A673 (cell line): ENCODE measurements at regions not wholly inside any gene's neighbourhood (a gene's known extent, or its start where the extent isn't known, plus 50 kb on each side); places are given as distances from the start of the nearest gene placed in this dataset.

Source experiments
- BruUV-seq: library from RNA; stranded (reverse); fragments of 400-500 nt; replicated peaks from 2 replicates; lab custom pipeline; 2021; lab: Mats Ljungman, UMichigan
- CTCF ChIA-PET: fragments of 300-600 bp; sonication (Branson Sonifier 250); formaldehyde crosslinking; loops from one replicate; lab custom pipeline; 2022; ENCODE audit warnings: antibody characterized with exemption; lab: Charles Lee
- POLR2A ChIA-PET: fragments of 300-600 bp; sonication (Branson Sonifier 250); formaldehyde crosslinking; loops from one replicate; lab custom pipeline; 2022; ENCODE audit warnings: antibody characterized with exemption; ENCODE audit not compliant: low non-redundant PET; lab: Charles Lee
- DNase-seq: peaks from one replicate; pipeline ENCODE4 v3.0.0-alpha.2; 2015; ENCODE audit warnings: low spot score
- H3K27ac ChIP-seq: fragments of 200-600 bp; sonication (generic); 2 replicates; pipeline ENCODE4 v1.5.1; 2016; ENCODE audit warnings: mixed run types, low read depth, mild to moderate bottlenecking, mixed read lengths, antibody characterized with exemption, low read length; ENCODE audit not compliant: poor library complexity, severe bottlenecking
- H3K27me3 ChIP-seq: fragments of 200-600 bp; sonication (generic); replicated peaks from 2 replicates; pipeline ENCODE4 v1.6.1; 2017; ENCODE audit warnings: mixed run types, low read depth, mild to moderate bottlenecking, mixed read lengths, antibody characterized with exemption, low read length; ENCODE audit not compliant: insufficient read depth, poor library complexity
- H3K36me3 ChIP-seq: fragments of 200-600 bp; sonication (generic); 2 replicates; pipeline ENCODE4 v1.6.1; 2016; ENCODE audit warnings: mixed run types, mild to moderate bottlenecking, mixed read lengths, antibody characterized with exemption, low read length; ENCODE audit not compliant: insufficient read depth, poor library complexity, severe bottlenecking
- H3K4me1 ChIP-seq: fragments of 200-600 bp; sonication (generic); 2 replicates; pipeline ENCODE4 v1.6.1; 2017; ENCODE audit warnings: mixed run types, mild to moderate bottlenecking, mixed read lengths, antibody characterized with exemption, low read length; ENCODE audit not compliant: insufficient read depth, poor library complexity, severe bottlenecking
- H3K4me3 ChIP-seq: fragments of 200-600 bp; sonication (generic); 2 replicates; pipeline ENCODE4 v1.5.1; 2016; ENCODE audit warnings: low read depth, mixed run types, mild to moderate bottlenecking, mixed read lengths, low read length; ENCODE audit not compliant: poor library complexity, severe bottlenecking
- H3K9me3 ChIP-seq: fragments of 200-600 bp; sonication (generic); 2 replicates; pipeline ENCODE4 v1.6.1; 2016; ENCODE audit warnings: mixed run types, low read depth, mild to moderate bottlenecking, mixed read lengths, antibody characterized with exemption, low read length; ENCODE audit not compliant: poor library complexity, severe bottlenecking
- EZH2 ChIP-seq: fragments of 200-600 bp; sonication (generic); IDR thresholded peaks from 2 replicates; pipeline ENCODE4 v1.6.1; 2017; ENCODE audit warnings: borderline replicate concordance, low read depth, mild to moderate bottlenecking, mixed read lengths, antibody characterized with exemption, low read length; ENCODE audit not compliant: poor library complexity, severe bottlenecking
- intact Hi-C: fragments of 100-400 bp; cut with micrococcal nuclease; formaldehyde crosslinking; loops from one replicate; pipeline ENCODE4 v1.10.0; 2022; ENCODE audit not compliant: unreplicated experiment
- TF ChIP-seq, protein P1 (sequence below): fragments of 300-800, 200-600 bp; sonication (generic); conservative IDR thresholded peaks from 2 replicates; pipeline ENCODE4 v1.5.1; 2017; ENCODE audit warnings: low read depth, mild to moderate bottlenecking, antibody characterized with exemption, low read length, moderate library complexity, mixed read lengths

DNA sequence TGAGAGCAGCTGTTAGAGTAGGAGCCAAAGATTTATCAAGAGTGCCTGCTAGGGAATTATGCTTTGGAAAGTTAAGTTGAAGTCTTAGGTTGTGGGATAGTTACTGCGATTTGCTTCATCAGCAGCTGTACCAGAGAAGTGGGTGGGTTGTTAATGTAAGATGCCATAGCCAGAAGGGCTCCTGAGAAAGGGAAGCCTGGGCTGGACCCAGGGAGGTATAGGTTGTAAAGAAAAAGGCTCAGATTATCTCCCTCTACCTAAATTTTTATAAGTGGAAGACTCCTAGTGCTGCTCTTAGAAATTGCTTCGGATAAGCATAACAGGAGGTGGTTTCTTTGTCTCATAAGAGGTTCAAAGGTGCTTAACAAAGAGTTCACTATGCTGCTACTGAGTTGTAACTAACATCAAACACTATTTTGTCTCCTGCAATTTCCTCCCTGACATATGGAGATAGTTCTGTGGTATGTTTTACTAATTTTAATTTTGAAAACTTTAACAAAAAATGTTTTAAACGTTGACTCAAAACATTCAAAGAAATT, 356.9 kb downstream of the DTHD1 start:
- no TSS peak for BruUV-seq
- CTCF ChIA-PET: no interaction called here
- TF ChIP-seq, protein P1, sequence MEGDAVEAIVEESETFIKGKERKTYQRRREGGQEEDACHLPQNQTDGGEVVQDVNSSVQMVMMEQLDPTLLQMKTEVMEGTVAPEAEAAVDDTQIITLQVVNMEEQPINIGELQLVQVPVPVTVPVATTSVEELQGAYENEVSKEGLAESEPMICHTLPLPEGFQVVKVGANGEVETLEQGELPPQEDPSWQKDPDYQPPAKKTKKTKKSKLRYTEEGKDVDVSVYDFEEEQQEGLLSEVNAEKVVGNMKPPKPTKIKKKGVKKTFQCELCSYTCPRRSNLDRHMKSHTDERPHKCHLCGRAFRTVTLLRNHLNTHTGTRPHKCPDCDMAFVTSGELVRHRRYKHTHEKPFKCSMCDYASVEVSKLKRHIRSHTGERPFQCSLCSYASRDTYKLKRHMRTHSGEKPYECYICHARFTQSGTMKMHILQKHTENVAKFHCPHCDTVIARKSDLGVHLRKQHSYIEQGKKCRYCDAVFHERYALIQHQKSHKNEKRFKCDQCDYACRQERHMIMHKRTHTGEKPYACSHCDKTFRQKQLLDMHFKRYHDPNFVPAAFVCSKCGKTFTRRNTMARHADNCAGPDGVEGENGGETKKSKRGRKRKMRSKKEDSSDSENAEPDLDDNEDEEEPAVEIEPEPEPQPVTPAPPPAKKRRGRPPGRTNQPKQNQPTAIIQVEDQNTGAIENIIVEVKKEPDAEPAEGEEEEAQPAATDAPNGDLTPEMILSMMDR: no peak
- TF ChIP-seq EZH2: no peak
- intact Hi-C loops: no loop called here
- POLR2A ChIA-PET: no interaction called here
- Histone ChIP-seq H3K36me3 (no peaks in the 10 kb centered on the region), H3K9me3 (peaks cover 9% of the 10 kb centered on the region), H3K4me3 (no peak overlapping the region), H3K27ac (no peak overlapping the region), H3K4me1 (no peaks in the 10 kb centered on the region), H3K27me3 (no peaks in the 10 kb centered on the region)
- no peak for DNase-seq

DNA sequence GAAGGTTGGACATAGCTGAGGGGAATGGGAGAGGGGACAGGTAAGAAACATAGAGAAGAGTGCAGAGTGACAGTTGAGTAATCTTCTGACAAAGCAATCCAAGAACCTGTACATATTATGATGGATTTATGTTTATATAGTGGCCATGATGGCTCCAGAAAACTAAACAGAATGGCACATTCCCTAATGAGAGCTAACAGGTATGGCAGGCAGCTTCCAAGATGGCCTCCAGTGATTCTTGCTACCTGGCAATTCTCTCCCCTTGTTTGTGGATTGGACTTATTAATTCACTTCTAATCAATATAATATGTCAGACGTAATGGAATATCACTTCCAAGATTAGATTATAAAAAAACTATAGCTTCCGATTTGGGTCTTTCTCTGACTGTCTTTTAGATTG, 359.5 kb downstream of the DTHD1 start:
- H3K27me3 ChIP-seq: no peaks in the 10 kb centered on the region
- ChIA-PET CTCF (no interaction called here), POLR2A (no interaction called here)

DNA sequence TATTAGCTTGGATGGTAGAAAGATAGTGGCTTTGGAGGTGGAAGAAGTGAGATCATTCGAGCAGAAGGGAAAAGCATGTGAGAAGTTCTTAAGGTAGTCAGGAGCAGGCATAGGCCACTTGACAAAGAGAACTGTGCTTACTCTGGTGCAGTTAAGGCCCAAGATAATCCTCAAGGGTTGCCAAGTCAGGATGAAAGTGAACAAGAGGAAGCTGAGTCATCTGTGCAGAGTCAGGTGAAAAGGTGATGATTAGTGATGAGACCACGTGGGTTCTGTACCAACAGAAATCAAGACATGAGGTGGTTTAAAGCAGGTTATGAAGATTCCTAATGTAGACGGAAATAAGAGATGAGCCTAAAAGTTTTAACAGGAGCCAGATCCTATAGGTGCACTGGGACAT, 369.8 kb downstream of the DTHD1 start:
- Histone ChIP-seq H3K9me3 (peaks cover 7% of the 10 kb centered on the region), H3K27ac (no peak overlapping the region), H3K4me3 (no peak overlapping the region), H3K36me3 (no peaks in the 10 kb centered on the region), H3K27me3 (no peaks in the 10 kb centered on the region), H3K4me1 (no peaks in the 10 kb centered on the region)
- ChIA-PET CTCF (no interaction called here), POLR2A (no interaction called here)
- intact Hi-C loops: no loop called here
- DNase-seq: no peak
- BruUV-seq: no TSS peak
- TF ChIP-seq EZH2: no peak
- TF ChIP-seq, protein P1: no peak

More for the DNA sequence above, 359.5 kb downstream of the DTHD1 start:
- Histone ChIP-seq H3K9me3 (peaks cover 4% of the 10 kb centered on the region), H3K4me1 (no peaks in the 10 kb centered on the region), H3K36me3 (no peaks in the 10 kb centered on the region), H3K4me3 (no peak overlapping the region), H3K27ac (no peak overlapping the region)
- DNase-seq: no peak
- TF ChIP-seq EZH2: no peak
- TF ChIP-seq, protein P1: no peak
- no TSS peak for BruUV-seq
- intact Hi-C loops: no loop called here
